ENCODE measurements at regions not wholly inside any gene's neighbourhood (a gene's known extent, or its start where the extent isn't known, plus 50 kb on each side); places are given as distances from the start of the nearest gene placed in this dataset.

DNA sequence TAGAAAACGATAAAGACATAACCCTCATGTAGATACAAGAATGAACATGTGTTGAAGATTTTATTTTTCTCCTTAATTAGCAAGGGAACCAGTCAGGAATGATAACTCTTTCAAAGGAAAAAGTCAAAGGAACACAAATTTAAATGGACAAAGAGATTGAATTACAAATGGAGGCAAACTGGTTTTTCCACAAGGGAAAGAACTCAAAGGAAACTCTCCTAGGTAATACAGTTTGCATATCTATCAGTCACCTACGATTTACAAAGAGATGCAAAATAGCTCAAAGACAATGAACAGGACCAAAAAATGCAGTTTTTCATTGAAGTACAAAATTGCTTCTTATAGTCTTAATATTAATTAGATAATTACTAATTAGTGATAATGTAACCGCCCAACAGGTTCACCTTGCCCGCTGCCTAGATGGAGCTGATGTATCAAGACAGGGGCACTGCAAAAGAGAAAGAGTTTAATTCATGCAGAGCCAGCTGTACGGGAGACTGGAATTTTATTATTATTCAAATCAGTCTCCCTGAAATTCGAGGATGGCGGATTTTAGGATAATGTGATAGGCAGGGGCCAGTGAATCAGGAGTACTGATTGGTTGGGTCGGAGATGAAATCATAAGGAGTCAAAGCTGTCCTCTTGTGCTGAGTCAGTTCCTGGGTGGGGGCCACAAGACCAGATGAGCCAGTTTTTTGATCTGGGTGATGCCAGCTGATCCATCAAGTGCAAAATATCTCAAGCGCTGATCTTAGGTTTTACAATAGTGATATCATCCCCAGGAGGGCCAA lies 151.0 kb downstream of the TMEM17 start:
- intact Hi-C loops (cut with micrococcal nuclease), result no loop called here
- CTCF ChIA-PET (ENCODE audit: low intra/inter-chr PET ratio), result no interaction called here
- DNase-seq (ENCODE audit: extremely low read depth in 1 of 4, low spot score in 3 of 4), result no peak
- TF ChIP-seq ETV1 (tag; conservative IDR thresholded peaks at IDR 0.05; ENCODE audit: low read depth) (no peak), HSF4 (CRISPR knock-in tag; IDR thresholded peaks at IDR 0.05; ENCODE audit: borderline replicate concordance) (no peak), PCBP1 (IDR thresholded peaks at IDR 0.05; ENCODE audit: low read depth, low read length, poor library complexity, severe bottlenecking) (no peak), SMARCB1 (IDR thresholded peaks at IDR 0.05; ENCODE audit: insufficient read length, low read depth) (no peak), ETV6 (IDR thresholded peaks at IDR 0.05; ENCODE audit: borderline replicate concordance in 1 of 2, low read depth in 2 of 2, low read length in 1 of 2) (no peak), ETV6 (CRISPR knock-in tag; IDR thresholded peaks at IDR 0.05; ENCODE audit: borderline replicate concordance) (no peak), TSC22D4 (tag; IDR thresholded peaks at IDR 0.05) (no peak)
- TF ChIP-seq, protein P1, sequence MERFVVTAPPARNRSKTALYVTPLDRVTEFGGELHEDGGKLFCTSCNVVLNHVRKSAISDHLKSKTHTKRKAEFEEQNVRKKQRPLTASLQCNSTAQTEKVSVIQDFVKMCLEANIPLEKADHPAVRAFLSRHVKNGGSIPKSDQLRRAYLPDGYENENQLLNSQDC (CRISPR knock-in tag; IDR thresholded peaks at IDR 0.05), result no peak
- TF ChIP-seq, protein P2, sequence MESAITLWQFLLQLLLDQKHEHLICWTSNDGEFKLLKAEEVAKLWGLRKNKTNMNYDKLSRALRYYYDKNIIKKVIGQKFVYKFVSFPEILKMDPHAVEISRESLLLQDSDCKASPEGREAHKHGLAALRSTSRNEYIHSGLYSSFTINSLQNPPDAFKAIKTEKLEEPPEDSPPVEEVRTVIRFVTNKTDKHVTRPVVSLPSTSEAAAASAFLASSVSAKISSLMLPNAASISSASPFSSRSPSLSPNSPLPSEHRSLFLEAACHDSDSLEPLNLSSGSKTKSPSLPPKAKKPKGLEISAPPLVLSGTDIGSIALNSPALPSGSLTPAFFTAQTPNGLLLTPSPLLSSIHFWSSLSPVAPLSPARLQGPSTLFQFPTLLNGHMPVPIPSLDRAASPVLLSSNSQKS (CRISPR knock-in tag; IDR thresholded peaks at IDR 0.05), result no peak
- no peak overlapping the region for H2AFZ ChIP-seq (ENCODE audit: low read depth, low read length)
- BruUV-seq (replicated peaks), result no TSS peak
- FAIRE-seq, result no peak
- no peaks in the 10 kb centered on the region for H3K79me2 ChIP-seq (ENCODE audit: control insufficient read depth, insufficient read depth, low read length)
- H3K36me3 ChIP-seq (ENCODE audit: control insufficient read depth, insufficient read depth, low read length), result 0 out of 3 replicates have a peak, but pooled peaks cover 2% of the 10 kb centered on the region
- 79% methylated on average over 9 of the region's 9 CpGs for WGBS (ENCODE audit: insufficient coverage, low coverage, missing lambda C conversion rate)
- H3K4me2 ChIP-seq (ENCODE audit: insufficient read depth, low read length), result no peak overlapping the region
- no peak overlapping the region for H3K27ac ChIP-seq (ENCODE audit: extremely low read depth, low read depth, low read length)
- POLR2A ChIA-PET, result no interaction called here
- no peaks in the 10 kb centered on the region for H4K20me1 ChIP-seq (replicated peaks; ENCODE audit: control insufficient read depth, insufficient read depth, low read length)
- in situ Hi-C loops (cut with MboI), result no loop called here
- H3K27me3 ChIP-seq (ENCODE audit: control insufficient read depth in 2 of 2, insufficient read depth in 2 of 2, low read length in 2 of 2), result no peaks in the 10 kb centered on the region
- peaks cover 2% of the 10 kb centered on the region; the same call in 1 of the 2 replicates for H3K9me3 ChIP-seq (replicated peaks; ENCODE audit: control insufficient read depth, insufficient read depth, low read depth, low read length)
- no peak for ATAC-seq
- no peaks in the 10 kb centered on the region for H3K4me1 ChIP-seq (replicated peaks in 1 of 2; ENCODE audit: control insufficient read depth in 2 of 2, insufficient read depth in 2 of 2, low read length in 2 of 2)
- no peak overlapping the region for H3K9ac ChIP-seq (ENCODE audit: insufficient read depth in 1 of 2, low read depth in 2 of 2, low read length in 2 of 2)
- no peaks in the 10 kb centered on the region for H3K9me1 ChIP-seq (ENCODE audit: control insufficient read depth, insufficient read depth, low read length)
- no peak overlapping the region for H3K4me3 ChIP-seq
